Neural crest cell (in vitro differentiated cells): ENCODE measurements at regions not wholly inside any gene's neighbourhood (a gene's known extent, or its start where the extent isn't known, plus 50 kb on each side); places are given as distances from the start of the nearest gene placed in this dataset.
"Not testable (repeated sequence)": the region's sequence is repeated elsewhere in the genome, so short reads cannot be mapped to it uniquely, and the experiment has no call there.

Source experiments
- DNase-seq: peaks from one replicate; pipeline ENCODE4 v3.0.0; 2021; ENCODE audit warnings: low read depth, mixed read lengths, low spot score
- H3K27ac Mint-ChIP-seq: one replicate; pipeline ENCODE4 v1.8.0; 2021; ENCODE audit warnings: mild to moderate bottlenecking, mixed read lengths; ENCODE audit not compliant: unreplicated experiment
- H3K27me3 Mint-ChIP-seq: 2 replicates; pipeline ENCODE4 v1.8.0; 2021; ENCODE audit warnings: low read depth, mild to moderate bottlenecking, mixed read lengths
- H3K36me3 Mint-ChIP-seq: 2 replicates; pipeline ENCODE4 v1.8.0; 2021; ENCODE audit warnings: low read depth, mild to moderate bottlenecking, mixed read lengths
- H3K4me1 Mint-ChIP-seq: 2 replicates; pipeline ENCODE4 v1.8.0; 2021; ENCODE audit warnings: mixed read lengths
- H3K4me3 Mint-ChIP-seq: one replicate; pipeline ENCODE4 v1.8.0; 2021; ENCODE audit warnings: mild to moderate bottlenecking, mixed read lengths
- H3K9me3 Mint-ChIP-seq: 2 replicates; pipeline ENCODE4 v1.8.0; 2021; ENCODE audit warnings: mixed read lengths
- CTCF ChIP-seq: fragments of 200-600 bp; sonication (generic); conservative IDR thresholded peaks from 2 replicates; pipeline ENCODE4 v1.5.0; 2021; ENCODE audit warnings: antibody characterized with exemption, mild to moderate bottlenecking

- TF ChIP-seq CTCF, result no peak
- DNase-seq, result no peak
- Mint-ChIP-seq H3K27ac (no peak overlapping the region), H3K9me3 (no peaks in the 10 kb centered on the region), H3K4me3 (no peak overlapping the region), H3K4me1 (peaks cover 3% of the 10 kb centered on the region), H3K27me3 (peaks cover 4% of the 10 kb centered on the region), H3K36me3 (no peaks in the 10 kb centered on the region)
Measured at GRCh38 chr4:169922632-169923276, 103.4 kb downstream of the MFAP3L start.

- Mint-ChIP-seq H3K36me3 (no peaks in the 10 kb centered on the region), H3K9me3 (peaks cover 7% of the 10 kb centered on the region), H3K27ac (no peak overlapping the region), H3K4me3 (no peak overlapping the region), H3K27me3 (peaks cover 4% of the 10 kb centered on the region), H3K4me1 (peaks cover 3% of the 10 kb centered on the region)
- no peak for TF ChIP-seq CTCF
- no peak for DNase-seq
Measured at GRCh38 chr4:169921732-169922131, 104.5 kb downstream of the MFAP3L start.

- no peak overlapping the region for H3K27ac Mint-ChIP-seq
- TF ChIP-seq CTCF, result no peak
- peaks cover 3% of the 10 kb centered on the region for H3K4me1 Mint-ChIP-seq
- peaks cover 9% of the 10 kb centered on the region for H3K9me3 Mint-ChIP-seq
- no peaks in the 10 kb centered on the region for H3K36me3 Mint-ChIP-seq
- no peak overlapping the region for H3K4me3 Mint-ChIP-seq
- H3K27me3 Mint-ChIP-seq, result peaks cover 4% of the 10 kb centered on the region
- DNase-seq, result no peak
Measured at GRCh38 chr4:169921237-169921636, 105.0 kb downstream of the MFAP3L start.

GRCh38 chr4:169919194-169920124, 106.7 kb downstream of the MFAP3L start:
- not testable (repeated sequence) for H3K4me1 Mint-ChIP-seq, H3K9me3 Mint-ChIP-seq, H3K36me3 Mint-ChIP-seq, DNase-seq, H3K4me3 Mint-ChIP-seq, H3K27me3 Mint-ChIP-seq
- peak overlapping the region; percentile 64 for H3K27ac Mint-ChIP-seq

- Mint-ChIP-seq H3K27ac (no peak overlapping the region), H3K9me3 (peaks cover 11% of the 10 kb centered on the region), H3K4me1 (peaks cover 3% of the 10 kb centered on the region), H3K36me3 (no peaks in the 10 kb centered on the region), H3K4me3 (no peak overlapping the region), H3K27me3 (no peaks in the 10 kb centered on the region)
- no peak for TF ChIP-seq CTCF
- DNase-seq, result no peak
Measured at GRCh38 chr4:169915545-169915944, 110.7 kb downstream of the MFAP3L start.

- no peak for DNase-seq
- Mint-ChIP-seq H3K9me3 (peaks cover 11% of the 10 kb centered on the region), H3K27me3 (no peaks in the 10 kb centered on the region), H3K4me1 (peaks cover 2% of the 10 kb centered on the region), H3K27ac (no peak overlapping the region), H3K4me3 (no peak overlapping the region), H3K36me3 (no peaks in the 10 kb centered on the region)
- no peak for TF ChIP-seq CTCF
Measured at GRCh38 chr4:169914866-169915265, 111.3 kb downstream of the MFAP3L start.
